ENCODE measurements at regions not wholly inside any gene's neighbourhood (a gene's known extent, or its start where the extent isn't known, plus 50 kb on each side); places are given as distances from the start of the nearest gene placed in this dataset.

- TF ChIP-seq POLR2A (IDR thresholded peaks at IDR 0.05), result no peak
- no peak for TF ChIP-seq CTCF (IDR thresholded peaks at IDR 0.05)
These were observed 488.4 kb upstream of the TECRL start for GRCh38 chr4:64897683-64898082.
